Aorta (tissue), 5 donors: ENCODE measurements at regions not wholly inside any gene's neighbourhood (a gene's known extent, or its start where the extent isn't known, plus 50 kb on each side); places are given as distances from the start of the nearest gene placed in this dataset.
"Not testable (repeated sequence)": the region's sequence is repeated elsewhere in the genome, so short reads cannot be mapped to it uniquely, and the experiment has no call there.

ENCODE experiments used
- ATAC-seq: fragments of 200-7000 bp; cut with Tn5 transposase; one replicate; pipeline ENCODE4 v1.9.1; 2022; ENCODE audit warnings: moderate library complexity; ENCODE audit not compliant: low FRiP score
- DNase-seq, 2 donors: peaks; one replicate each; pipeline ENCODE4 v3.0.0-alpha.2; 2020
- H3K27ac ChIP-seq, 2 donors: one replicate each; pipeline ENCODE4 v1.5.1; 2013; ENCODE audit warnings: low read length in 2 of 2, mild to moderate bottlenecking in 2 of 2, moderate library complexity in 2 of 2, control low read depth in 1 of 2, inconsistent platforms in 1 of 2, low read depth in 1 of 2
- H3K27me3 ChIP-seq, 2 donors: one replicate each; pipeline ENCODE4 v1.6.1; 2013; ENCODE audit warnings: control low read depth in 1 of 2, low read length in 1 of 2, mild to moderate bottlenecking in 1 of 2, moderate library complexity in 1 of 2; ENCODE audit not compliant: insufficient read depth in 2 of 2, control insufficient read depth in 1 of 2
- H3K36me3 ChIP-seq, 2 donors: one replicate each; pipeline ENCODE4 v1.6.1; 2013; ENCODE audit warnings: control low read depth in 1 of 2, low read length in 1 of 2, mild to moderate bottlenecking in 1 of 2; ENCODE audit not compliant: insufficient read depth in 2 of 2, control insufficient read depth in 1 of 2
- H3K4me1 ChIP-seq, 2 donors: one replicate each; pipeline ENCODE4 v1.6.1; 2013; ENCODE audit warnings: low read length in 2 of 2, control low read depth in 1 of 2, mild to moderate bottlenecking in 1 of 2, moderate library complexity in 1 of 2; ENCODE audit not compliant: insufficient read depth in 2 of 2, control insufficient read depth in 1 of 2
- H3K4me3 ChIP-seq, 2 donors: one replicate each; pipeline ENCODE4 v1.5.1; 2013; ENCODE audit warnings: low read length in 2 of 2, control low read depth in 1 of 2, mild to moderate bottlenecking in 1 of 2
- H3K9me3 ChIP-seq: one replicate; pipeline ENCODE4 v1.6.1; 2013; ENCODE audit warnings: mild to moderate bottlenecking, low read length; ENCODE audit not compliant: control insufficient read depth
- WGBS, 2 donors: extraction: QIAGEN DNeasy Blood & Tissue Kit; methylation state at CpG; one replicate each; pipeline ENCODE4 v1.1.7; 2013; 5-methylcytosine and 5-hydroxymethylcytosine counted together
- intact Hi-C, 2 donors: fragments of 100-400 bp; cut with DNase I; formaldehyde crosslinking; loops; one replicate each; pipeline versions ENCODE4 v1.14.2 to v1.15.0; 2022
- donor health status: healthy with polysubstance abuse.
- donor health status: Bipolar disorder and iron deficiency.
- donor health status: DM: no; HTN: no; CAD: no.
- donor health status: DM: no; HTN: no; CAD: no.
- donor health status: DM: yes; HTN: yes; CAD: no.

- ATAC-seq, result no peak
- Histone ChIP-seq H3K9me3 (no peaks in the 10 kb centered on the region), H3K27me3 (no peaks in the 10 kb centered on the region), H3K4me3 (no peak overlapping the region), H3K4me1 (no peaks in the 10 kb centered on the region), H3K27ac (no peak overlapping the region), H3K36me3 (no peaks in the 10 kb centered on the region)
- WGBS, 2 donors, result 39 to 62% methylated on average over 2 of the region's 2 CpGs
- DNase-seq, result no peak
- intact Hi-C loops, result no loop called here
Observed at GRCh38 chrX:116732214-116732613, 269.4 kb upstream of the CT83 start.

GRCh38 chrX:116726806-116727205 lies 264.0 kb upstream of the CT83 start:
- H3K4me1 ChIP-seq, result no peaks in the 10 kb centered on the region
- H3K9me3 ChIP-seq, result no peaks in the 10 kb centered on the region
- intact Hi-C loops, result no loop called here
- H3K4me3 ChIP-seq, result no peak overlapping the region
- no peak overlapping the region for H3K27ac ChIP-seq
- ATAC-seq (no peak), DNase-seq (no peak)
- no peaks in the 10 kb centered on the region for H3K27me3 ChIP-seq
- 79 to 90% methylated on average over 4 of the region's 4 CpGs for WGBS, 2 donors
- no peaks in the 10 kb centered on the region for H3K36me3 ChIP-seq

DNA sequence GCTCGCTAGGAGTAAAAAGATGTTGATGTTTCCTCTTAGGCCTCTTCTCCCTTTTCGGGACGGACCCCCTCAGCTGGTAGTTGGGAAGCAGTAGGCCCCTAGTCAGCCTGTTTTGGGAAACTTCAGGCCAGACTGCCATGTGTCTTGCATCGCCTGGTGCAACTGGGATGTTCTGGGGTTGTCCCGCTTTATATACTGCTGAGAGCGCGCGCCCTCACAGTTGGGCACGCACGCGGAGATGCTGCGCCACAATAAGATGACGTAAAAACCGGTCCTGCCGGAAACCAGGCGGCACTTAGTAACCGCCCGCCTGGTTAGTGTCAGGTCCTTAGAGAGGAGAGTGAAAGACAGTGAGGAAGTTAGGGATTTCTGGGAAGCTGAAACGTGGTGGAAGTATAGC lies 231.3 kb upstream of the CT83 start:
- WGBS, 2 donors, result 70 to 93% methylated on average over 19 of the region's 19 CpGs
- H3K9me3 ChIP-seq, result no peaks in the 10 kb centered on the region
- no peak for DNase-seq
- intact Hi-C loops, result no loop called here
- H3K27me3 ChIP-seq, result no peaks in the 10 kb centered on the region
- no peaks in the 10 kb centered on the region for H3K36me3 ChIP-seq
- H3K27ac ChIP-seq, result no peak overlapping the region
- no peak overlapping the region for H3K4me3 ChIP-seq
- no peaks in the 10 kb centered on the region for H3K4me1 ChIP-seq
- no peak for ATAC-seq

DNA sequence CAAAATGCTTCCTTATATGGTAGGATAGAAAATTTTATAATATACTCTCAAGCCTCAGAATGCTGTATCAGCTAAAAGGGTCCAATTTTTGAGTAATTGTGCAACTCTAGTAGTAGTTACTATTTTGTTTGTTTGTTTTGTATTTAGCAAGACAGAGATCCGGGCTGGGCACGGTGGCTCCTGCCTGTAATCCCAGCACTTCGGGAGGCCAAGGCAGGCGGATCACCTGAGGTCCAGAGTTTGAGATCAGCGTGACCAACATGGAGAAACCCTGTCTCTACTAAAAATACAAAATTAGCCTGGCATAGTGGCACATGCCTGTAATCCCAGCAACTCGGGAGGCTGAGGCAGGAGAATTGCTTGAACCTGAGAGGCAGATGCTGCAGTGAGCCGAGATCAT lies 216.8 kb upstream of the CT83 start:
- H3K4me3 ChIP-seq, intact Hi-C loops, H3K27me3 ChIP-seq, H3K27ac ChIP-seq, H3K9me3 ChIP-seq, H3K4me1 ChIP-seq, DNase-seq, H3K36me3 ChIP-seq, ATAC-seq: not testable (repeated sequence)
- WGBS, 2 donors, result 68 to 73% methylated on average over 7 of the region's 7 CpGs

- ATAC-seq (no peak), DNase-seq (no peak)
- Histone ChIP-seq H3K9me3 (no peaks in the 10 kb centered on the region), H3K36me3 (no peaks in the 10 kb centered on the region), H3K4me3 (no peak overlapping the region), H3K27me3 (no peaks in the 10 kb centered on the region), H3K27ac (no peak overlapping the region), H3K4me1 (no peaks in the 10 kb centered on the region)
- WGBS, 2 donors, result 63 to 83% methylated on average over 8 of the region's 8 CpGs
- intact Hi-C loops, result no loop called here
Observed at GRCh38 chrX:116667346-116668134, 204.8 kb upstream of the CT83 start.

DNA sequence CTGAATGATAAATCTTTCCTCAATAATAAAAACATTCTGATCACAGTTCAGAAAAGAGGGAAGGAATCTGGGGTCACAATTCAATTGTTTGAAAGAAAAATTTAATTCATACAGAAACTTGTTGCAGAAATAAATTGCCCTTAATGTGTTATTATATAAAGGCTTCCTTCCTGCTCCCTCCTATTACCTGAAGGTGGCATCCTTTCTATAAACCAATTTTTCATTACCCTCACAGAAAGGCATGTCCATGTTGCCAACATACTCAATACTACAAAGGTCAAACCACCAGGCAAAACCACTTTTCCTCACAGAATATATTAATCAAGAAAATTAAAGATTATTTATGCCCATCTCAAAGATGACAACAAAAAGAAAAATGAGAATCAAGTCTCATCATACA lies 194.3 kb upstream of the CT83 start:
- Histone ChIP-seq H3K4me1 (no peaks in the 10 kb centered on the region), H3K4me3 (no peak overlapping the region), H3K9me3 (no peaks in the 10 kb centered on the region), H3K27me3 (no peaks in the 10 kb centered on the region), H3K27ac (no peak overlapping the region), H3K36me3 (no peaks in the 10 kb centered on the region)
- intact Hi-C loops, result no loop called here
- no peak for ATAC-seq
- no peak for DNase-seq

GRCh38 chrX:116628464-116628863 lies 165.7 kb upstream of the CT83 start:
- no peak overlapping the region for H3K27ac ChIP-seq
- 87 to 100% methylated on average over 1 of the region's 1 CpG for WGBS, 2 donors
- no peaks in the 10 kb centered on the region for H3K9me3 ChIP-seq
- no peaks in the 10 kb centered on the region for H3K36me3 ChIP-seq
- no peaks in the 10 kb centered on the region for H3K4me1 ChIP-seq
- DNase-seq (no peak), ATAC-seq (no peak)
- intact Hi-C loops, result no loop called here
- H3K27me3 ChIP-seq, result no peaks in the 10 kb centered on the region
- no peak overlapping the region for H3K4me3 ChIP-seq

GRCh38 chrX:116618546-116618945 lies 155.8 kb upstream of the CT83 start:
- intact Hi-C loops, result no loop called here
- 20 to 40% methylated on average over 1 of the region's 1 CpG for WGBS, 2 donors
- ATAC-seq, result no peak

GRCh38 chrX:116607776-116608175 lies 145.0 kb upstream of the CT83 start:
- no peak overlapping the region for H3K27ac ChIP-seq
- H3K9me3 ChIP-seq, result no peaks in the 10 kb centered on the region
- no peak overlapping the region for H3K4me3 ChIP-seq
- H3K27me3 ChIP-seq, result no peaks in the 10 kb centered on the region
- no peak for DNase-seq
- no peaks in the 10 kb centered on the region for H3K36me3 ChIP-seq
- 17 to 18% methylated on average over 1 of the region's 1 CpG for WGBS, 2 donors
- no peaks in the 10 kb centered on the region for H3K4me1 ChIP-seq
- intact Hi-C loops, result no loop called here
- ATAC-seq, result no peak

More at GRCh38 chrX:116618546-116618945, 155.8 kb upstream of the CT83 start:
- Histone ChIP-seq H3K27me3 (no peaks in the 10 kb centered on the region), H3K4me3 (no peak overlapping the region), H3K4me1 (no peaks in the 10 kb centered on the region), H3K36me3 (no peaks in the 10 kb centered on the region), H3K9me3 (no peaks in the 10 kb centered on the region), H3K27ac (no peak overlapping the region)
- DNase-seq, result no peak
